K562 (cell line): ENCODE measurements at regions not wholly inside any gene's neighbourhood (a gene's known extent, or its start where the extent isn't known, plus 50 kb on each side); places are given as distances from the start of the nearest gene placed in this dataset.

Experiments
- ATAC-seq: fragments of 200-7000 bp; cut with Tn5 transposase; 3 replicates; pipeline ENCODE4 v1.9.1; 2020; ENCODE audit warnings: moderate library complexity
- BruUV-seq: library from RNA; stranded (reverse); fragments of 400-500 nt; replicated peaks from 2 replicates; lab custom pipeline; 2021; lab: Mats Ljungman, UMichigan
- CTCF ChIA-PET: fragments of 300-600 bp; formaldehyde crosslinking; extraction: SDS; loops from one replicate; lab custom pipeline; 2021; ENCODE audit warnings: low intra/inter-chr PET ratio; lab: Yijun Ruan, JAX
- POLR2A ChIA-PET: fragments of 300-600, 350-650 bp; sonication (Branson Sonifier 250); formaldehyde crosslinking; extraction: SDS; loops from one replicate; lab custom pipeline; 2021; ENCODE audit warnings: antibody characterized with exemption, inconsistent platforms; lab: Yijun Ruan, JAX
- DNase-seq, 4 experiments: peaks; one replicate each; pipeline versions ENCODE4 v3.0.0 to v3.0.0-alpha.2; 2011 to 2018; ENCODE audit warnings: low spot score in 3 of 4, mixed read lengths in 3 of 4; ENCODE audit errors: extremely low read depth in 1 of 4
- FAIRE-seq: peaks from 2 replicates; lab custom pipeline; 2011; peaks lifted over from hg19 to GRCh38; lab: Jason Lieb, UNC
- H2AFZ ChIP-seq: 2 replicates; pipeline ENCODE4 v1.6.0; 2011; ENCODE audit warnings: low read depth, low read length, control low read depth, inconsistent platforms
- H3K27ac ChIP-seq: fragments of 200-600 bp; 3 replicates; pipeline ENCODE4 v1.8.0; 2011; ENCODE audit warnings: low read depth, mild to moderate bottlenecking, control low read depth, inconsistent platforms, low read length, moderate library complexity, mixed read lengths; ENCODE audit errors: extremely low read depth
- H3K27me3 ChIP-seq, 2 experiments: fragments of 300-600 bp in 1 of 2; 2 replicates in 1 of 2; 3 replicates in 1 of 2; pipeline versions ENCODE4 v1.6.0 to v1.8.0; 2011; ENCODE audit warnings: inconsistent platforms in 2 of 2, low read length in 2 of 2, mild to moderate bottlenecking in 1 of 2, mixed read lengths in 1 of 2, moderate library complexity in 1 of 2; ENCODE audit not compliant: control insufficient read depth in 2 of 2, insufficient read depth in 2 of 2
- H3K36me3 ChIP-seq: fragments of 300-600 bp; 3 replicates; pipeline ENCODE4 v1.8.0; 2011; ENCODE audit warnings: mild to moderate bottlenecking, low read length, inconsistent platforms; ENCODE audit not compliant: control insufficient read depth, insufficient read depth
- H3K4me1 ChIP-seq, 2 experiments: fragments of 200-600 bp in 1 of 2; replicated peaks in 1 of 2; 2 replicates in 1 of 2; 3 replicates in 1 of 2; pipeline versions ENCODE4 v1.5.1 to v1.8.0; 2011; ENCODE audit warnings: inconsistent platforms in 2 of 2, low read length in 2 of 2, mild to moderate bottlenecking in 1 of 2, mixed read lengths in 1 of 2, moderate library complexity in 1 of 2; ENCODE audit not compliant: control insufficient read depth in 2 of 2, insufficient read depth in 2 of 2
- H3K4me2 ChIP-seq: 2 replicates; pipeline ENCODE4 v1.6.1; 2011; ENCODE audit warnings: low read length, control low read depth, inconsistent platforms, mixed read lengths; ENCODE audit not compliant: insufficient read depth
- H3K4me3 ChIP-seq: fragments of 200-600 bp; sonication (generic), shearing (Covaris generic); 2 replicates; pipeline ENCODE4 v1.5.1; 2016; ENCODE audit warnings: control low read depth, inconsistent platforms
- H3K79me2 ChIP-seq: fragments of 200-600 bp; 3 replicates; pipeline ENCODE4 v1.8.0; 2011; ENCODE audit warnings: low read length, inconsistent platforms; ENCODE audit not compliant: control insufficient read depth, insufficient read depth
- H3K9ac ChIP-seq, 2 experiments: 2 replicates each; pipeline versions ENCODE4 v1.6.0 to v1.6.1; 2011; ENCODE audit warnings: low read depth in 2 of 2, low read length in 2 of 2, control low read depth in 1 of 2, inconsistent platforms in 1 of 2, mild to moderate bottlenecking in 1 of 2, mixed read lengths in 1 of 2; ENCODE audit not compliant: insufficient read depth in 1 of 2
- H3K9me1 ChIP-seq: one replicate; pipeline ENCODE4 v1.6.0; 2011; ENCODE audit warnings: inconsistent platforms, mild to moderate bottlenecking, low read length, moderate library complexity; ENCODE audit not compliant: control insufficient read depth, insufficient read depth
- H3K9me3 ChIP-seq: replicated peaks from 2 replicates; pipeline ENCODE4 v1.5.1; 2011; ENCODE audit warnings: low read depth, low read length, inconsistent platforms; ENCODE audit not compliant: control insufficient read depth, insufficient read depth
- H4K20me1 ChIP-seq: replicated peaks from 2 replicates; pipeline ENCODE4 v1.6.1; 2011; ENCODE audit warnings: low read length, inconsistent platforms, mixed read lengths; ENCODE audit not compliant: control insufficient read depth, insufficient read depth
- ATF3 ChIP-seq, 2 experiments: fragments of 450-650 bp in 1 of 2; sonication (generic) in 1 of 2; formaldehyde crosslinking in 1 of 2; IDR thresholded peaks in 1 of 2; conservative IDR thresholded peaks in 1 of 2; 2 replicates each; pipeline versions ENCODE4 v1.6.1 to v1.8.1; 2016 to 2023; ENCODE audit warnings: mild to moderate bottlenecking in 2 of 2, moderate library complexity in 2 of 2, inconsistent platforms in 1 of 2, missing genetic modification reagents in 1 of 2
- BACH1 ChIP-seq: fragments of 200-800 bp; sonication (Bioruptor generic); IDR thresholded peaks from 2 replicates; pipeline ENCODE4 v1.6.1; 2016; ENCODE audit warnings: missing genetic modification characterization, missing compliant biosample characterization
- C11orf30 ChIP-seq: fragments of 450-650 bp; IDR thresholded peaks from 2 replicates; pipeline ENCODE4 v1.6.1; 2016; ENCODE audit warnings: low read depth, mild to moderate bottlenecking
- MAFF ChIP-seq: IDR thresholded peaks from 2 replicates; pipeline ENCODE4 v1.6.1; 2012; ENCODE audit warnings: low read length, improper control_type of control experiment
- MAFG ChIP-seq: fragments of 450-650 bp; conservative IDR thresholded peaks from 2 replicates; pipeline ENCODE4 v1.6.1; 2016; ENCODE audit warnings: missing genetic modification characterization, missing compliant biosample characterization
- MAFK ChIP-seq: IDR thresholded peaks from 2 replicates; pipeline ENCODE4 v1.6.1; 2011; ENCODE audit warnings: low read length, improper control_type of control experiment
- MCM5 ChIP-seq: fragments of 450-650 bp; IDR thresholded peaks from 2 replicates; pipeline ENCODE4 v1.6.1; 2016; ENCODE audit warnings: low read depth
- NFE2 ChIP-seq: IDR thresholded peaks from 2 replicates; pipeline ENCODE4 v1.6.1; 2014; ENCODE audit warnings: antibody characterized with exemption, low read depth
- NFE2L1 ChIP-seq: fragments of 450-650 bp; IDR thresholded peaks from 2 replicates; pipeline ENCODE4 v1.6.1; 2016; ENCODE audit warnings: missing genetic modification characterization, low read depth, mild to moderate bottlenecking, missing compliant biosample characterization, moderate library complexity, borderline replicate concordance
- NRF1 ChIP-seq, 2 experiments: fragments of 450-650 bp; IDR thresholded peaks in 1 of 2; conservative IDR thresholded peaks in 1 of 2; 2 replicates each; pipeline ENCODE4 v1.6.1; 2014; ENCODE audit warnings: mild to moderate bottlenecking in 2 of 2
- PHB2 ChIP-seq: fragments of 450-650 bp; IDR thresholded peaks from 2 replicates; pipeline ENCODE4 v1.6.1; 2017; ENCODE audit warnings: low read depth
- STAT5B ChIP-seq: fragments of 250-450 bp; sonication (Bioruptor Pico); IDR thresholded peaks from 2 replicates; pipeline ENCODE4 v1.8.0; 2021; ENCODE audit warnings: mild to moderate bottlenecking, inconsistent platforms
- ZNF134 ChIP-seq: fragments of 250-450 bp; sonication (Bioruptor Pico); conservative IDR thresholded peaks from 2 replicates; pipeline ENCODE4 v1.4.0; 2020
- ZNF316 ChIP-seq: fragments of 450-650 bp; IDR thresholded peaks from 2 replicates; pipeline ENCODE4 v1.6.1; 2016
- ZNF444 ChIP-seq: fragments of 250-450 bp; sonication (Bioruptor Pico); IDR thresholded peaks from 2 replicates; pipeline ENCODE4 v1.4.0; 2020; ENCODE audit warnings: mild to moderate bottlenecking, moderate library complexity
- ZNF695 ChIP-seq: fragments of 450-650 bp; formaldehyde crosslinking; IDR thresholded peaks from 2 replicates; pipeline ENCODE4 v1.4.0; 2020; ENCODE audit warnings: mild to moderate bottlenecking, moderate library complexity
- WGBS: fragments of 100-300 bp; shearing (Covaris generic); methylation state at CpG from one replicate; pipeline ENCODE4 v1.1.6; 2016; ENCODE audit warnings: low coverage, mixed read lengths; ENCODE audit not compliant: insufficient coverage; ENCODE audit errors: missing lambda C conversion rate; 5-methylcytosine and 5-hydroxymethylcytosine counted together
- in situ Hi-C: fragments of 300-500 bp; cut with MboI; formaldehyde crosslinking; loops from 4 replicates; pipeline ENCODE4 v1.15.0; 2018; ENCODE audit warnings: inconsistent platforms, mixed read lengths
- intact Hi-C: fragments of 100-400 bp; cut with micrococcal nuclease; formaldehyde crosslinking; loops from 2 replicates; pipeline ENCODE4 v1.14.2; 2022

- H3K4me3 ChIP-seq, result no peak overlapping the region
- no peaks in the 10 kb centered on the region; the same call in 1 of the 2 replicates for H4K20me1 ChIP-seq
- no peak overlapping the region for H3K9ac ChIP-seq
- CTCF ChIA-PET, result no interaction called here
- H3K27me3 ChIP-seq, result peaks cover 19 to 21% of the 10 kb centered on the region in 2 experiments
- no peak for ATAC-seq
- in situ Hi-C loops, result no loop called here
- no peak overlapping the region for H3K4me2 ChIP-seq
- peak; percentile 23 for FAIRE-seq
- intact Hi-C loops, result no loop called here
- TF ChIP-seq NFE2L1, result peak; percentile 32; the same call in 1 of the 2 replicates
- peak; percentile 73; the same call in 1 of the 2 replicates for TF ChIP-seq BACH1
- peak; percentile 99 for TF ChIP-seq MAFF
- peak; percentile 96 for TF ChIP-seq C11orf30
- TF ChIP-seq NFE2, result peak; percentile 76
- no peak for TF ChIP-seq ZNF695 (CRISPR knock-in tag)
- TF ChIP-seq NRF1 (conservative IDR thresholded peaks at IDR 0.05 in 1 of 2, IDR thresholded peaks at IDR 0.05 in 1 of 2), result peak in 1 of 2 experiments; percentile 35; a peak in 1 of 4 replicates
- TF ChIP-seq MCM5, result no peak
- no peak for TF ChIP-seq ZNF444 (CRISPR knock-in tag)
- TF ChIP-seq MAFG (tag), result peak; percentile 95
- no peak for TF ChIP-seq STAT5B
- TF ChIP-seq ZNF134 (CRISPR knock-in tag), result no peak
- TF ChIP-seq PHB2, result no peak
- 0 out of 2 replicates have a peak, but pooled peaks have one; percentile 27 for TF ChIP-seq ATF3 (IDR thresholded peaks at IDR 0.05)
- no peak for TF ChIP-seq ATF3 (CRISPR knock-in tag; conservative IDR thresholded peaks at IDR 0.05)
- peak; percentile 98 for TF ChIP-seq ZNF316
- TF ChIP-seq MAFK, result peak; percentile 99
- H2AFZ ChIP-seq, result no peak overlapping the region
- no peaks in the 10 kb centered on the region for H3K9me1 ChIP-seq
- no peak for DNase-seq
- H3K9me3 ChIP-seq, result no peaks in the 10 kb centered on the region
- H3K79me2 ChIP-seq, result no peaks in the 10 kb centered on the region
- H3K27ac ChIP-seq, result no peak overlapping the region
- POLR2A ChIA-PET, result interaction anchor here (0.6 to 0.8 kb wide), 2 partner anchors 11 to 24 kb away, joined by 3 read pairs; no protein-coding TSS in a partner anchor
- H3K36me3 ChIP-seq, result no peaks in the 10 kb centered on the region
- WGBS, result 2% methylated on average over 3 of the region's 3 CpGs
- H3K4me1 ChIP-seq, result no peaks in the 10 kb centered on the region
- BruUV-seq, result no TSS peak
Measured at GRCh38 chr7:27345164-27345887, 102.7 kb downstream of the EVX1 start.
